CD8-positive, alpha-beta memory T cell (primary cell): ENCODE measurements at regions not wholly inside any gene's neighbourhood (a gene's known extent, or its start where the extent isn't known, plus 50 kb on each side); places are given as distances from the start of the nearest gene placed in this dataset.

Experiments used
- CTCF ChIA-PET: fragments of 350-600 bp; sonication (Branson Sonifier 250); formaldehyde crosslinking; loops from one replicate; lab custom pipeline; 2021; ENCODE audit warnings: antibody characterized with exemption; lab: Charles Lee
- POLR2A ChIA-PET: fragments of 350-600 bp; sonication (Branson Sonifier 250); formaldehyde crosslinking; loops from one replicate; lab custom pipeline; 2021; ENCODE audit warnings: antibody characterized with exemption; lab: Charles Lee
- DNase-seq, 5 donors: peaks; one replicate each; pipeline versions ENCODE4 v3.0.0 to v3.0.0-alpha.2; 2020 to 2022; ENCODE audit warnings: mixed read lengths in 1 of 5
- H3K27ac ChIP-seq: one replicate; pipeline ENCODE4 v1.7.0; 2013; ENCODE audit warnings: low read depth, mild to moderate bottlenecking, low read length, moderate library complexity
- H3K27me3 ChIP-seq: 2 replicates; pipeline ENCODE4 v1.7.0; 2013; ENCODE audit warnings: low read length, mild to moderate bottlenecking; ENCODE audit not compliant: insufficient read depth, poor library complexity, severe bottlenecking
- H3K36me3 ChIP-seq: 2 replicates; pipeline ENCODE4 v1.7.0; 2013; ENCODE audit warnings: mild to moderate bottlenecking, low read length, moderate library complexity; ENCODE audit not compliant: insufficient read depth
- H3K4me1 ChIP-seq: 2 replicates; pipeline ENCODE4 v1.7.0; 2013; ENCODE audit warnings: mild to moderate bottlenecking, low read length, moderate library complexity; ENCODE audit not compliant: insufficient read depth
- H3K4me3 ChIP-seq: 2 replicates; pipeline ENCODE4 v1.7.0; 2013; ENCODE audit warnings: mild to moderate bottlenecking, low read length
- H3K9me3 ChIP-seq: 2 replicates; pipeline ENCODE4 v1.7.0; 2013; ENCODE audit warnings: mild to moderate bottlenecking, low read length
- H3K27ac Mint-ChIP-seq, 8 donors: one replicate each; pipeline ENCODE4 v1.8.0; 2020 to 2021; ENCODE audit warnings: mixed read lengths in 8 of 8, mild to moderate bottlenecking in 6 of 8, inconsistent platforms in 3 of 8, moderate library complexity in 3 of 8
- H3K27me3 Mint-ChIP-seq, 2 donors: one replicate each; pipeline ENCODE4 v1.8.0; 2020 to 2021; ENCODE audit warnings: mixed read lengths in 2 of 2, mild to moderate bottlenecking in 1 of 2, moderate library complexity in 1 of 2
- H3K36me3 Mint-ChIP-seq, 3 donors: one replicate each; pipeline ENCODE4 v1.8.0; 2020 to 2021; ENCODE audit warnings: mixed read lengths in 3 of 3, inconsistent platforms in 1 of 3, mild to moderate bottlenecking in 1 of 3
- H3K4me1 Mint-ChIP-seq, 3 donors: one replicate each; pipeline ENCODE4 v1.8.0; 2020 to 2021; ENCODE audit warnings: mixed read lengths in 3 of 3, inconsistent platforms in 1 of 3, mild to moderate bottlenecking in 1 of 3
- H3K4me3 Mint-ChIP-seq, 7 donors: one replicate each; pipeline ENCODE4 v1.8.0; 2020 to 2021; ENCODE audit warnings: mixed read lengths in 7 of 7, mild to moderate bottlenecking in 6 of 7, moderate library complexity in 4 of 7, inconsistent platforms in 2 of 7
- H3K9me3 Mint-ChIP-seq, 5 donors: one replicate each; pipeline ENCODE4 v1.8.0; 2020 to 2022; ENCODE audit warnings: mixed read lengths in 5 of 5, mild to moderate bottlenecking in 3 of 5, moderate library complexity in 2 of 5, inconsistent platforms in 1 of 5

DNA sequence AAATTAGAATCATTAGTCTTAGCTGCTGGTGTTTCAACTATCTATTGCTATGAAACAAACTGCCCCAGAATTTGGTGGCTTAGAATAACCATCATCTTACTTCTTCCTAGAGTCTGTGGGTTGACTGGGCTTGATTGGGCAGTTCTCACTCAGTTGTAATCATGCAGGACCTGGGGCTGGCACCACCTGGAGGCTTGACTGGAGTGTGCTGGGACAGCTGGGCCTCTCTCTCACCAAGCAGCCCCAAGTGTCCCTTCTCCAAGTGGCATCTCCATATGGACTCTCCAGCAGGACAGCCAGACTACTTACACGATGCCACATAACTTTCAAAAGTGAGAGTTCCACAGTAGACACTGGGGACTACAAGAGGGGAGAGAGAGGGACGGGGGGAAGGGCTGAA lies 140.3 kb upstream of the ATP1B1 start:
- ChIA-PET POLR2A (no interaction called here), CTCF (no interaction called here)
- no peak overlapping the region for H3K27ac ChIP-seq
- H3K9me3 ChIP-seq, result no peaks in the 10 kb centered on the region
- Mint-ChIP-seq H3K4me1 (no peaks in the 10 kb centered on the region), H3K36me3 (peaks cover 0 to 4% (median 0%) of the 10 kb centered on the region in 3 donors), H3K9me3 (no peaks in the 10 kb centered on the region), H3K27ac (no peak overlapping the region), H3K4me3 (no peak overlapping the region), H3K27me3 (peaks cover 0 to 4% of the 10 kb centered on the region in 2 donors)
- DNase-seq, result no peak
- no peaks in the 10 kb centered on the region for H3K36me3 ChIP-seq
- H3K4me3 ChIP-seq, result no peak overlapping the region
- H3K4me1 ChIP-seq, result no peaks in the 10 kb centered on the region
- H3K27me3 ChIP-seq, result no peaks in the 10 kb centered on the region

DNA sequence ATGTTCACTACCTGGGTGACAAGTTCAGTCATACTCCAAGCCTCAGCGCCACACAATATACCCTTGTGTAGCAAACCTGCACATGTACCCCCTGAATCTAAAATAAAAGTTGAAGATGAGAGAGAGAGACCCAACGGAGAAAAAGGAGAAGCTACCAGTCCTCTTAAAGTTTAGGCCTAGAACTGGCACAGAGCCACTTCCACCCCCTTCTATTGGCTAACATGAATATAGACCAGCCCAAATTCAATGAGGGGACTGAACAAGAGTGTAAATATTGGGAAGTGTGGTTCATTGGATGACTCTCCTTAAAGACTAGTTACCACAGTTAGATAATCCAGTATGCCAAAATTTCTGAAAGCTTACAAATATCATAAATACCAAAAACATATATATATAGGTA lies 139.9 kb upstream of the ATP1B1 start:
- POLR2A ChIA-PET, result no interaction called here
- no peak overlapping the region for H3K27ac Mint-ChIP-seq
- CTCF ChIA-PET, result no interaction called here
- Histone ChIP-seq H3K9me3 (no peaks in the 10 kb centered on the region), H3K27ac (no peak overlapping the region), H3K4me3 (no peak overlapping the region), H3K27me3 (no peaks in the 10 kb centered on the region), H3K36me3 (no peaks in the 10 kb centered on the region), H3K4me1 (no peaks in the 10 kb centered on the region)
- H3K27me3 Mint-ChIP-seq, result no peaks in the 10 kb centered on the region
- no peaks in the 10 kb centered on the region for H3K36me3 Mint-ChIP-seq
- H3K4me1 Mint-ChIP-seq, result no peaks in the 10 kb centered on the region
- no peak overlapping the region for H3K4me3 Mint-ChIP-seq
- DNase-seq, result no peak
- H3K9me3 Mint-ChIP-seq, result no peaks in the 10 kb centered on the region

DNA sequence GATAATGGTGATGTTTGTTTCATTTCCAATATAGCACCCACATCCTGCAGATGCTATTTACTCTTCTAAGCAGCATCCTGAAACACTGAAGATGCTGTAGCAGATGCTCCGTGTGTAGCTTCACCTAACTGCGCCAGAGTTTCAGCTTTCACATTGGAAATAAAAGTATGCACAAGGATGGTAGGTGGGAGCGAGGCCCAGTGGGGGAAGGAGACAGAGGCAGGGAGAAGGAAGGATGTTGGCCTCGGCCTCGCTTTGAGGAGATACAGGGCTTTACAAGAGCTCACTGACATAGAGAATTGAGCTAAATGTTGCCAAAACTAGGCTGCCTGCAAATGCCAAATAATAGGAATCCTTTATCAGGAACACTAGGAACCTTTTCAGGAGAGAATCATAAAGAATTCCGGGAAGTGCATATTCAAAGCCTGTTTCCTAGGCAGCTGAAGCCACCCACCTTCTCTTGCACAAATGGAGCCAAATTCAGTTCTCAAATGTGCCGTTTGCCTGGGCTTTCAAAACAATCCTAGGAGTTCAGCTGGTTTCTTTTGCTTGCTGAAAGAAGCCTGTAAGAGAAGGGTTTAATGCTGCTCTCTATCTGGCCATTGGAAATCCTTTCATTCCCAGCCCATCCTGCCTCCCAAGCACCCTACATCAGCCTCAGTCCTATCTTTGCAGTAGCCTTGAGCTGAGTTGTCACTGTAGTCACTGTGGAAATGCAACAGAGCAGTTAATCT lies 135.4 kb upstream of the ATP1B1 start:
- no peak overlapping the region for H3K4me3 Mint-ChIP-seq
- no peaks in the 10 kb centered on the region for H3K4me1 Mint-ChIP-seq

DNA sequence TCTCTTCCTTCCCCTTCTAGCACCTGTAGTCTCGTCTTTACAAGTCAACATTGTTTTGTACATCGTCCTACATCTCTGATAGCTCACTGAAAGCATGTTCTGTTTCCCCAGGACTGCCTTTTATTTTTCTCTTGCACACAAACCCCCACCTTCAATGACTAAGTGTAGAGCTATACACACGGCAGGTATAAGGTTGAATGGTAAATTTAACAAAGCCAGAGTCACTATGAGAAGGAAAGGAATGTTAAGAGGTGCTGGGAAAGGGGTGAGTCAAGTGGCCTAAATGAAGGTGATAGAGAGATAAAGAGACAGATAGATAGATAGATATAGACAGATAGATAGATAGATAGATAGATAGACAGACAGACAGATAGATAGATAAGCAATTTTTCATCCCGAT lies 134.3 kb upstream of the ATP1B1 start:
- ChIA-PET CTCF (no interaction called here), POLR2A (no interaction called here)
- H3K27ac ChIP-seq, result no peak overlapping the region
- no peaks in the 10 kb centered on the region for H3K4me1 ChIP-seq
- Mint-ChIP-seq H3K27ac (no peak overlapping the region), H3K4me1 (no peaks in the 10 kb centered on the region), H3K36me3 (no peaks in the 10 kb centered on the region), H3K4me3 (no peak overlapping the region), H3K27me3 (no peaks in the 10 kb centered on the region), H3K9me3 (no peaks in the 10 kb centered on the region)
- no peak for DNase-seq
- no peaks in the 10 kb centered on the region for H3K36me3 ChIP-seq
- no peaks in the 10 kb centered on the region for H3K9me3 ChIP-seq
- no peaks in the 10 kb centered on the region for H3K27me3 ChIP-seq
- H3K4me3 ChIP-seq, result no peak overlapping the region

More for the DNA sequence above, 135.4 kb upstream of the ATP1B1 start:
- ChIA-PET POLR2A (no interaction called here), CTCF (no interaction called here)
- no peaks in the 10 kb centered on the region for H3K9me3 ChIP-seq
- H3K27me3 ChIP-seq, result no peaks in the 10 kb centered on the region
- no peaks in the 10 kb centered on the region for H3K9me3 Mint-ChIP-seq
- no peak overlapping the region for H3K27ac Mint-ChIP-seq
- H3K36me3 ChIP-seq, result no peaks in the 10 kb centered on the region
- no peaks in the 10 kb centered on the region for H3K4me1 ChIP-seq
- H3K36me3 Mint-ChIP-seq, result no peaks in the 10 kb centered on the region
- H3K27ac ChIP-seq, result no peak overlapping the region
- no peak overlapping the region for H3K4me3 ChIP-seq
- no peak for DNase-seq
- H3K27me3 Mint-ChIP-seq, result no peaks in the 10 kb centered on the region

DNA sequence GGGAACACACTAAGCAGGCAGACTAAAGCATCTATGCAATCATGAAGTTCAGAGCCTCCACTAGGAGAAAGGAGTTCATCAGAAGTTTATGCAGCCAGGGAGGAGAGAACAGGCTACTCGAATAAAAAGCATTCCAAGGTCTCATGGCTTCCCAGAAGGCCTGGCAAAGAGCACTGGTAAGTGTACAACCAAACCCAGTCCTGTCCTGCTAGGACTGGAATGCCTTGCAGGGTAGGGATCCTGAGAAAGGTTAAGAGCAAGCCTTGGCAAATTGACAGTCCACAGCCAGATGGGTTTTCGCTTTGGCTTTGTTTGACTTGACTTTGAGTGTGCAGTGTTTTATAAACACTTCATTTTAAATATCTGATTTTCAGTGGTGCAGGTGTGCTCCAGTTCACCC lies 133.6 kb upstream of the ATP1B1 start:
- Histone ChIP-seq H3K4me3 (no peak overlapping the region), H3K9me3 (no peaks in the 10 kb centered on the region), H3K27me3 (no peaks in the 10 kb centered on the region), H3K4me1 (no peaks in the 10 kb centered on the region), H3K36me3 (no peaks in the 10 kb centered on the region), H3K27ac (no peak overlapping the region)
- CTCF ChIA-PET, result no interaction called here
- H3K4me1 Mint-ChIP-seq, result no peaks in the 10 kb centered on the region
- H3K36me3 Mint-ChIP-seq, result no peaks in the 10 kb centered on the region
- H3K27ac Mint-ChIP-seq, result no peak overlapping the region
- H3K9me3 Mint-ChIP-seq, result no peaks in the 10 kb centered on the region
- no peak for DNase-seq
- H3K4me3 Mint-ChIP-seq, result no peak overlapping the region
- POLR2A ChIA-PET, result no interaction called here
- no peaks in the 10 kb centered on the region for H3K27me3 Mint-ChIP-seq

DNA sequence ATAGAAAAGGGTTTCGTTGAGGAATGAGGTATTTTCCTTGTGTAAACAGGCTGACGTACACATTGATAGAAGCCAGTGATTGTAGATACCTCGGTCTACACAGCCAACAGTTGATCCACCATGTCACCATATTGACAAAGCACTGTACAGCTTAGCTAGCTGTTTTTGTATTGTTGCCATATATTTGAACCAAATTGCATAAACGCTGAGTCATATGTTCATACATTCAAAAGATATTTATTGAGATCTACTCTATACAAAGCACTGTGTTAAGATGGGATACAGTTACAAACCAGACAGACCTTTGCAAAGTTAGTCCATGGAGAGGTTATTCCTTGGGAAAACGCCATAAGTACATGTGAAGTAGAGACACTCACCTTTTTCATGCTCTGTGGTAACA lies 132.4 kb upstream of the ATP1B1 start:
- Mint-ChIP-seq H3K27me3 (no peaks in the 10 kb centered on the region), H3K4me1 (no peaks in the 10 kb centered on the region), H3K9me3 (no peaks in the 10 kb centered on the region), H3K36me3 (peaks cover 0 to 2% (median 0%) of the 10 kb centered on the region in 3 donors), H3K4me3 (no peak overlapping the region), H3K27ac (no peak overlapping the region)
- H3K4me1 ChIP-seq, result no peaks in the 10 kb centered on the region
- no peaks in the 10 kb centered on the region for H3K36me3 ChIP-seq
- H3K4me3 ChIP-seq, result no peak overlapping the region
- POLR2A ChIA-PET, result no interaction called here
- no peaks in the 10 kb centered on the region for H3K27me3 ChIP-seq
- DNase-seq, result no peak
- no peak overlapping the region for H3K27ac ChIP-seq
- CTCF ChIA-PET, result no interaction called here
- H3K9me3 ChIP-seq, result no peaks in the 10 kb centered on the region

DNA sequence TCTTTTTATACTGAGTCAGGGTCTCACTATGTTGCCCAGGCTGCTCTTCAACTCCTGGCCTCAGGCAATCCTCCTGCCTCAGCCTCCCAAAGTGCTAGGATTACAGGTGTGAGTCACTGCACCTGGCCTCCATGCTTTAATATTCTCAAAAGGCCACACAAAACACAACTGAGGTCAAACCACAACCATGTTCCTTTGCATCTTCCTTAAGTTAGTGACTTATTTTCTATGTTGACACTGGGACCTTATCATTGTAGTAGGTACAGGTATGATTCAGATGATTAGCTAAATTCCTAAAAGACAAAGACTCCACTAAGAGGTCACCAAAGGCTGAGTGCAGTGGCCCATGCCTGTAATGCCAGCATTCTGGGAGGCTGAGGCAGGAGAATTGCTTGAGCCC lies 131.9 kb upstream of the ATP1B1 start:
- H3K36me3 Mint-ChIP-seq, result peaks cover 0 to 2% (median 0%) of the 10 kb centered on the region in 3 donors
- Histone ChIP-seq H3K27ac (no peak overlapping the region), H3K4me3 (no peak overlapping the region), H3K27me3 (no peaks in the 10 kb centered on the region), H3K4me1 (no peaks in the 10 kb centered on the region), H3K36me3 (no peaks in the 10 kb centered on the region), H3K9me3 (no peaks in the 10 kb centered on the region)
- DNase-seq, result no peak
- ChIA-PET POLR2A (no interaction called here), CTCF (no interaction called here)
- H3K27me3 Mint-ChIP-seq, result no peaks in the 10 kb centered on the region
- H3K4me1 Mint-ChIP-seq, result no peaks in the 10 kb centered on the region
- H3K4me3 Mint-ChIP-seq, result no peak overlapping the region
- H3K27ac Mint-ChIP-seq, result no peak overlapping the region
- no peaks in the 10 kb centered on the region for H3K9me3 Mint-ChIP-seq

DNA sequence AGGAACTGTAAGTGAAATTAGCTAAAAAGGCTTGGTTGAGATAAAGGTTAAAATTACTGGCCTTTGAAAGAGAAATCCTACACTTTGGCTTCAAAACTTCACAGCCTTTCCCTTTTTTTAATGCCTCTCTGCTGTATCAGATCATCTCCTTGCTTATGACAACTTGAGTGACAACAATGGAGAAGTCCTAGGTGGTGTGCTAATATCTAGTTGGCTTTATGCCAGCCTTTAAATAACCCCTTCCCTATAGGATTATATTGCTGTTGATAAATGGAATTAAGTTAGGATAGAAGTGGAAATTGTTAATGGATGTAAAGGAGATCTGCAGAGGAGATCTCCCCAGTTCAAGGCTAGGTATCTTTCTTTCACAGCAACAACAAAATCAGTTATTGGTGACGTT lies 130.2 kb upstream of the ATP1B1 start:
- Mint-ChIP-seq H3K36me3 (peaks cover 0 to 2% (median 0%) of the 10 kb centered on the region in 3 donors), H3K27ac (no peak overlapping the region), H3K4me1 (no peaks in the 10 kb centered on the region), H3K9me3 (no peaks in the 10 kb centered on the region), H3K27me3 (no peaks in the 10 kb centered on the region), H3K4me3 (no peak overlapping the region)
- Histone ChIP-seq H3K4me1 (no peaks in the 10 kb centered on the region), H3K9me3 (no peaks in the 10 kb centered on the region), H3K27ac (no peak overlapping the region), H3K4me3 (no peak overlapping the region), H3K27me3 (no peaks in the 10 kb centered on the region), H3K36me3 (no peaks in the 10 kb centered on the region)
- ChIA-PET CTCF (no interaction called here), POLR2A (no interaction called here)
- DNase-seq, result no peak
